ENCODE measurements at regions not wholly inside any gene's neighbourhood (a gene's known extent, or its start where the extent isn't known, plus 50 kb on each side); places are given as distances from the start of the nearest gene placed in this dataset.
"Not testable (repeated sequence)": the region's sequence is repeated elsewhere in the genome, so short reads cannot be mapped to it uniquely, and the experiment has no call there.

GRCh38 chr12:131192951-131193350 is 239.2 kb downstream of the ADGRD1 start:
- intact Hi-C loops (cut with micrococcal nuclease) = no loop called here

GRCh38 chr12:131194166-131194565 is 240.5 kb downstream of the ADGRD1 start:
- intact Hi-C loops (cut with micrococcal nuclease) = no loop called here

GRCh38 chr12:131195796-131196195 is 242.1 kb downstream of the ADGRD1 start:
- intact Hi-C loops (cut with micrococcal nuclease) = no loop called here

GRCh38 chr12:131196220-131196619 is 242.5 kb downstream of the ADGRD1 start:
- intact Hi-C loops (cut with micrococcal nuclease) = no loop called here

- intact Hi-C loops (cut with micrococcal nuclease) = no loop called here
Measured at GRCh38 chr12:131197490-131197889, 243.8 kb downstream of the ADGRD1 start.

- intact Hi-C loops (cut with micrococcal nuclease) = no loop called here
Measured at GRCh38 chr12:131199221-131199620, 245.5 kb downstream of the ADGRD1 start.

GRCh38 chr12:131201912-131202311 is 248.2 kb downstream of the ADGRD1 start:
- intact Hi-C loops (cut with micrococcal nuclease) = not testable (repeated sequence)

- intact Hi-C loops (cut with micrococcal nuclease) = no loop called here
Measured at GRCh38 chr12:131202592-131203378, 249.1 kb downstream of the ADGRD1 start.

GRCh38 chr12:131203666-131204415 is 250.1 kb downstream of the ADGRD1 start:
- intact Hi-C loops (cut with micrococcal nuclease) = no loop called here

- intact Hi-C loops (cut with micrococcal nuclease) = no loop called here
Measured at GRCh38 chr12:131204416-131205274, 250.9 kb downstream of the ADGRD1 start.

- intact Hi-C loops (cut with micrococcal nuclease) = not testable (repeated sequence)
Measured at GRCh38 chr12:131205275-131205933, 251.7 kb downstream of the ADGRD1 start.

- intact Hi-C loops (cut with micrococcal nuclease) = not testable (repeated sequence)
Measured at GRCh38 chr12:131206630-131207299, 253.1 kb downstream of the ADGRD1 start.

GRCh38 chr12:131207300-131207660 is 253.6 kb downstream of the ADGRD1 start:
- intact Hi-C loops (cut with micrococcal nuclease) = not testable (repeated sequence)

- intact Hi-C loops (cut with micrococcal nuclease) = not testable (repeated sequence)
Measured at GRCh38 chr12:131207841-131208240, 254.1 kb downstream of the ADGRD1 start.

GRCh38 chr12:131208425-131208824 is 254.7 kb downstream of the ADGRD1 start:
- intact Hi-C loops (cut with micrococcal nuclease) = no loop called here

GRCh38 chr12:131209082-131210070 is 255.7 kb downstream of the ADGRD1 start:
- intact Hi-C loops (cut with micrococcal nuclease) = loop anchor here (10.0 kb wide), 1 partner anchor 1055 kb away; no protein-coding TSS in a partner anchor

- intact Hi-C loops (cut with micrococcal nuclease) = loop anchor here (10.0 kb wide), 1 partner anchor 1054 kb away; no protein-coding TSS in a partner anchor
Measured at GRCh38 chr12:131210506-131211339, 257.0 kb downstream of the ADGRD1 start.

- intact Hi-C loops (cut with micrococcal nuclease) = loop anchor here (10.0 kb wide), 1 partner anchor 1053 kb away; no protein-coding TSS in a partner anchor
Measured at GRCh38 chr12:131211340-131211938, 257.7 kb downstream of the ADGRD1 start.

Data from T-helper 1 cell treated with Interleukin-12 subunit alpha and Interleukin-12 subunit beta and Interleukin-4 antibody, amounts not matched to agents 30 ng/mL and 1 ng/mL, for 36 hours (primary cell).